ENCODE measurements at regions not wholly inside any gene's neighbourhood (a gene's known extent, or its start where the extent isn't known, plus 50 kb on each side); places are given as distances from the start of the nearest gene placed in this dataset.
"Not testable (repeated sequence)": the region's sequence is repeated elsewhere in the genome, so short reads cannot be mapped to it uniquely, and the experiment has no call there.

- H3K9ac ChIP-seq (ENCODE audit: low read depth, low read length): no peak overlapping the region
- no peak overlapping the region for H3K4me3 ChIP-seq (ENCODE audit: low read depth, low read length)
- H3K4me1 ChIP-seq (ENCODE audit: control insufficient read depth, insufficient read depth, low read length): no peaks in the 10 kb centered on the region
- H3K9me3 ChIP-seq (ENCODE audit: control insufficient read depth, insufficient read depth, low read length): no peaks in the 10 kb centered on the region
- no peaks in the 10 kb centered on the region for H3K27me3 ChIP-seq (ENCODE audit: control insufficient read depth, insufficient read depth, low read length)
- H3K36me3 ChIP-seq (ENCODE audit: control insufficient read depth, insufficient read depth, low read length): no peaks in the 10 kb centered on the region
Measured at GRCh38 chr19:29886586-29886985, 55.5 kb upstream of the URI1 start.

- no peak overlapping the region for H3K9ac ChIP-seq (ENCODE audit: low read depth, low read length)
- H3K4me3 ChIP-seq (ENCODE audit: low read depth, low read length): no peak overlapping the region
- H3K27me3 ChIP-seq (ENCODE audit: control insufficient read depth, insufficient read depth, low read length): no peaks in the 10 kb centered on the region
- H3K36me3 ChIP-seq (ENCODE audit: control insufficient read depth, insufficient read depth, low read length): no peaks in the 10 kb centered on the region
- no peaks in the 10 kb centered on the region for H3K9me3 ChIP-seq (ENCODE audit: control insufficient read depth, insufficient read depth, low read length)
- H3K4me1 ChIP-seq (ENCODE audit: control insufficient read depth, insufficient read depth, low read length): no peaks in the 10 kb centered on the region
Measured at GRCh38 chr19:29887442-29887855, 54.6 kb upstream of the URI1 start.

GRCh38 chr19:29888047-29888446 is 54.0 kb upstream of the URI1 start:
- not testable (repeated sequence) for H3K9ac ChIP-seq (ENCODE audit: low read depth, low read length); H3K27me3 ChIP-seq (ENCODE audit: control insufficient read depth, insufficient read depth, low read length); H3K4me3 ChIP-seq (ENCODE audit: low read depth, low read length); H3K36me3 ChIP-seq (ENCODE audit: control insufficient read depth, insufficient read depth, low read length); H3K4me1 ChIP-seq (ENCODE audit: control insufficient read depth, insufficient read depth, low read length); H3K9me3 ChIP-seq (ENCODE audit: control insufficient read depth, insufficient read depth, low read length)

- Histone ChIP-seq H3K36me3 (ENCODE audit: control insufficient read depth, insufficient read depth, low read length) (no peaks in the 10 kb centered on the region), H3K9ac (ENCODE audit: low read depth, low read length) (no peak overlapping the region), H3K4me1 (ENCODE audit: control insufficient read depth, insufficient read depth, low read length) (no peaks in the 10 kb centered on the region), H3K4me3 (ENCODE audit: low read depth, low read length) (no peak overlapping the region), H3K27me3 (ENCODE audit: control insufficient read depth, insufficient read depth, low read length) (no peaks in the 10 kb centered on the region), H3K9me3 (ENCODE audit: control insufficient read depth, insufficient read depth, low read length) (no peaks in the 10 kb centered on the region)
Measured at GRCh38 chr19:29889702-29890101, 52.3 kb upstream of the URI1 start.

- H3K36me3 ChIP-seq (ENCODE audit: control insufficient read depth, insufficient read depth, low read length): no peaks in the 10 kb centered on the region
- H3K9me3 ChIP-seq (ENCODE audit: control insufficient read depth, insufficient read depth, low read length): no peaks in the 10 kb centered on the region
- no peaks in the 10 kb centered on the region for H3K4me1 ChIP-seq (ENCODE audit: control insufficient read depth, insufficient read depth, low read length)
- H3K27me3 ChIP-seq (ENCODE audit: control insufficient read depth, insufficient read depth, low read length): no peaks in the 10 kb centered on the region
- H3K4me3 ChIP-seq (ENCODE audit: low read depth, low read length): no peak overlapping the region
- no peak overlapping the region for H3K9ac ChIP-seq (ENCODE audit: low read depth, low read length)
Measured at GRCh38 chr19:29890392-29890791, 51.6 kb upstream of the URI1 start.
